Activated naive CD4-positive, alpha-beta T cell treated with anti-CD3 and anti-CD28 coated beads, Interleukin-2, amount 50 U/mL, for 24 hours (primary cell): ENCODE measurements at regions not wholly inside any gene's neighbourhood (a gene's known extent, or its start where the extent isn't known, plus 50 kb on each side); places are given as distances from the start of the nearest gene placed in this dataset.
"Not testable (repeated sequence)": the region's sequence is repeated elsewhere in the genome, so short reads cannot be mapped to it uniquely, and the experiment has no call there.

Source experiments
- H3K27ac Mint-ChIP-seq: one replicate; pipeline ENCODE4 v1.8.0; 2021; ENCODE audit warnings: mild to moderate bottlenecking, mixed read lengths
- H3K27me3 Mint-ChIP-seq: one replicate; pipeline ENCODE4 v1.8.0; 2021; ENCODE audit warnings: mixed read lengths
- H3K36me3 Mint-ChIP-seq: one replicate; pipeline ENCODE4 v1.8.0; 2021; ENCODE audit warnings: mixed read lengths
- H3K4me1 Mint-ChIP-seq: one replicate; pipeline ENCODE4 v1.8.0; 2021; ENCODE audit warnings: mixed read lengths
- H3K4me3 Mint-ChIP-seq: one replicate; pipeline ENCODE4 v1.8.0; 2021; ENCODE audit warnings: mild to moderate bottlenecking, mixed read lengths
- H3K9me3 Mint-ChIP-seq: one replicate; pipeline ENCODE4 v1.8.0; 2021; ENCODE audit warnings: mixed read lengths

DNA sequence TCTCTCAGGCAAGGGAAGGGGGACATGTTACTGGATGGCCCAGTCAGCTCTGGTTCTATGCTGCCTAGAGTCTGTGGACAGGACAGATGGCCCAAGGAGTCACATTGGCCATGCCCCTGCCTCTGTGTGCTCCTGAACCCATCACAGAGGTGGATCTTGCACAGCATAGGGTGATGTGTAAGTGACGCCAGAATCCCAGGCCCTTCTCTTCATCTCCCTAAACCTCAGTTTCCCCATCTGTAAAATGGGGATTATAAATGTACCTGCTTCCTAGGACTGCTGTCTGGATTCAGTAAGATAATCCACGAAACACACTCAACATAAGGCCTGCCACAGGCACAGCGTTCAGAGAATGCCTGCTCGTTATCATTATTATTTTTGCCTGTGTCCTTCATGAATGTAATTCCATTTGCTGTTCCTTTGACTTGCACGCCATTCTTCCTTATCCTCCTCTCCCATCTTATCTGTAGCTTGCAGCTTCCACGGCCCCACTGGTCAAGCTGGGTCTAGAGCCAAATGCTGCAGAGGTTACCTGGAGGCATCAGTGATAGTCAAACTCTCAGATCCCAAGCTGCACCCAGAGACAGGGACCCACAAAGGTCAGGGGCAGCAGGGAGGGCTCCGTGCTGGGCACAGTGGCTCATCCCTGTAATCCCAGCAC, 207.0 kb downstream of the MN1 start:
- no peak overlapping the region for H3K4me3 Mint-ChIP-seq
- H3K4me1 Mint-ChIP-seq = no peaks in the 10 kb centered on the region
- H3K9me3 Mint-ChIP-seq = no peaks in the 10 kb centered on the region
- H3K27me3 Mint-ChIP-seq = no peaks in the 10 kb centered on the region
- no peaks in the 10 kb centered on the region for H3K36me3 Mint-ChIP-seq
- no peak overlapping the region for H3K27ac Mint-ChIP-seq

DNA sequence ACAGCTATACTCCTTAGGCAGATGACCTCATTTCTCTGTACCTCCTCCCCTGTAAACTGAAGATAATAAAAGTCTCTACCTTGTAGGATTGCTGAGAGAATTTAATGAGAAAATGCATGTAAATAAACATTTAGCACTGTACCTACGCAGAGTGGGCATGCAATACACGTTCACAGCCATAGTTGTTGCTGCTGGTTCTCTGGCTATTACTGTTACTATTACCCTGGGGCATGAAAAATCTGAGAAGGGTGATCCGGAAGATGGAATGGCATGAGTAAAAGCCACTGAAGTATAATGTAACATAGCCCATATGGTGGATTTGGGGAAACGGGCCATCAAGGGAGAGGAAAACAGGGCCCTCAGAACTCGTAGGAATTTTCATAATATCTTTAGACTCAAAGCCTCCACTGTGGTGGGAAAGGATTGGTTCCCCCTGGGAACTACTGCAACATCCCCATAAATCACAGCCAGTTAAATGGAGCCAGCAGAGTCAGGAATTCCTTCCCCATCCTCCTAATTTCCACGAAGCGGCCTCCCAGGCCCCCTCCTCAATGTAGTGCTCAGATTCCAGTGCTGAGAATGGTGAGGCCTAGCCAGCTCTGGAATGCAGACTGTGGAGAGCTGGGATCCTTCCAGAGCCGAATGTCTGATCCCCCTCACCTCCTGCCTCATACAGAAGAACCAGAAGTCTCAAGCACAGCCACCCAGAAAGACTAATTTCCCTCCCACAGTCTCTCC, 205.3 kb downstream of the MN1 start:
- H3K36me3 Mint-ChIP-seq = no peaks in the 10 kb centered on the region
- no peak overlapping the region for H3K27ac Mint-ChIP-seq
- H3K4me3 Mint-ChIP-seq = no peak overlapping the region
- H3K4me1 Mint-ChIP-seq = no peaks in the 10 kb centered on the region
- no peaks in the 10 kb centered on the region for H3K27me3 Mint-ChIP-seq
- H3K9me3 Mint-ChIP-seq = no peaks in the 10 kb centered on the region

DNA sequence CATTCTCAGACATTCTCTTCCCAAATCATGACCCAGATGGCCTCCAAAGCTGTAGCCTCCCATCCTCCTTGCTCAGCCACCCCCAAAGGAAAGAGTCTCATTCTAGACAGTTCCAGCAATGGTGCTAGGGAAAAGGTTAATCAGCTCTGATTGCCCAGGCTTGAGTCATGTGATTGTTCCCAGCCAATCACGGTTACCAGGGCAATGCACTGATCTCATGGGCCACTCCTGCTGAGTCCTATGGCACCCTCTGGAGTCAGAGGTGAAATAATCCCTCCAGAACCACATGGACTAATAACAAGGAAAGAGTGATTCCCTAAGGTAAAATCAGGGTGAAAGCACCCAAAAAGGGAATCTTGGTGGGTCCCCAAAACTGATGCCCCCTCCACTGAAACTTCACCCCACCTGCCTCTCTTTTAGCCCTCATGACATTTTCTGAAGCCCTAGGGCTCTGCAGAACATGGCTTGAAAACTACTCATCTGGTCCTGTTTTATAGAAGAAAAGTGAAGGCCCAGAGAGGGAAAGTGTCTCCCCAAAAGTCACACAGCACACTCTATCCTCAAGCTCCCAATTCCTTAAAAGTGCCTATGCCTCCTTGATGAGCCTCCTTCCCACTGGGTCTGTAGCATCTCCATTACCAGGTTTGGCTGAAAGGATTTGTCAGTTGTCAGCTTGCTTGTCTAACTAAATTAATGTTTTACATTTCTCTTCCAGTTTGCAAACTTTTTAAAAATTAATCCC, 203.7 kb downstream of the MN1 start:
- Mint-ChIP-seq H3K9me3 (no peaks in the 10 kb centered on the region), H3K4me3 (no peak overlapping the region), H3K27ac (no peak overlapping the region), H3K27me3 (no peaks in the 10 kb centered on the region), H3K36me3 (no peaks in the 10 kb centered on the region), H3K4me1 (no peaks in the 10 kb centered on the region)

DNA sequence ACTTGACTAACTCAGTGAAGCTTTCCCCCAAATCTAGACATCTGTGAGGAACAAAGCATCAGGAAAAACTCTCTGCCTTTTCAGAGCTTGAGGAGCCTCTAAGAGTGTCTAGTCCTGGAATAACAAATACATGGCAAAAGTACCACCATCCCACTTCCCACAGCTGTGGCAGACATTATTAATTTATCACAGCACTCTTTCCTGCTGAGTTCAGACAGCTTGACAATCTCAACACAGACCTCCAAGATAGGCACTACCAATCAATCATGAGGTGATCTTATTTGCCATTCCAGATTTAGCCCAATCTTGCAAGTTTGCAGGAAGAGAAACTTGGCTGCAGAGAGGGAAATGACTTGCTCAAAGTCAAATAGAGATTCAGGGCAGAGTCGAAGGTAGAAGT, 202.8 kb downstream of the MN1 start:
- no peaks in the 10 kb centered on the region for H3K4me1 Mint-ChIP-seq
- H3K9me3 Mint-ChIP-seq = no peaks in the 10 kb centered on the region
- no peak overlapping the region for H3K27ac Mint-ChIP-seq
- H3K27me3 Mint-ChIP-seq = no peaks in the 10 kb centered on the region
- no peak overlapping the region for H3K4me3 Mint-ChIP-seq
- no peaks in the 10 kb centered on the region for H3K36me3 Mint-ChIP-seq

DNA sequence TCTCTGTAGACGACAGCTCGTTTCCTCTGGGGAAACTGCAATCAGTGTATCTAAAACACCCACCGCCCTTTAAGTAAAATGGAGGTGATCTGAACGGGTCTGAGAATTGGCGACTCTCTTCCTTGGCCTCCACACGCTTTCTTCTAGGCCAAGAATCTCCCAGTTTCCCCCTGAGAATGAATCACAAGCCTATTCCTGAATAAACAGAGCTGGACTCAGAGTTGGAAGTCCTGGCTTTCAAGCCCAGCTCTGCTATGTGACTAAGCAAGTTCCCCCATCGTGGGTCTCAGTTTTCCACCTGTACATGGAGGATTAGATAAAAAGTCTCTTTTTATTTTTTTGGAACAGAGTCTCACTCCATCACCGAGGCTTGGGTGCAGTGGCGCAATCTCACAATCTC, 200.4 kb downstream of the MN1 start:
- H3K4me3 Mint-ChIP-seq = no peak overlapping the region
- no peak overlapping the region for H3K27ac Mint-ChIP-seq
- H3K27me3 Mint-ChIP-seq = peaks cover 1% of the 10 kb centered on the region
- H3K4me1 Mint-ChIP-seq = no peaks in the 10 kb centered on the region
- H3K36me3 Mint-ChIP-seq = no peaks in the 10 kb centered on the region
- H3K9me3 Mint-ChIP-seq = no peaks in the 10 kb centered on the region

DNA sequence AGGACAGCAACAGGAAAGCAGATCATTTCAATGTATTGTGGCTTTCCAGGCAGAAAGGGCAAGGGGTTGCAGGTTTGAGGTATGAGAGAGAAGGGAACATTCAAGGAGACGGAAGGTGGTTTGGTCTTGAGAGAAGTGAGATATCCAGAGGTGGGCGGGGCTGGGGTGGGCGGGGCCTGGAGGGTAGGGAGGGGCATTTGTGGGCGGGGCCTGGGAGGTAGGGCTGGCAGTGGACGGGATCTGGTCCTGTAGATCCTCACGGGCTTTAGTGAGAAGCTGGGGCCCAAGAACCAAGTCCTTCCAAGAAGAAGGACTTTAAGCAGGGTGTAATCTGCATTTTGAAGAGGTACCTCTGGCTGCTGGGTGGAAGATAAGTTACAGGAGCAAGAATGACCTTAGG, 199.2 kb downstream of the MN1 start:
- Mint-ChIP-seq H3K27ac (no peak overlapping the region), H3K4me3 (no peak overlapping the region), H3K4me1 (no peaks in the 10 kb centered on the region), H3K9me3 (no peaks in the 10 kb centered on the region), H3K36me3 (no peaks in the 10 kb centered on the region), H3K27me3 (peaks cover 1% of the 10 kb centered on the region)

DNA sequence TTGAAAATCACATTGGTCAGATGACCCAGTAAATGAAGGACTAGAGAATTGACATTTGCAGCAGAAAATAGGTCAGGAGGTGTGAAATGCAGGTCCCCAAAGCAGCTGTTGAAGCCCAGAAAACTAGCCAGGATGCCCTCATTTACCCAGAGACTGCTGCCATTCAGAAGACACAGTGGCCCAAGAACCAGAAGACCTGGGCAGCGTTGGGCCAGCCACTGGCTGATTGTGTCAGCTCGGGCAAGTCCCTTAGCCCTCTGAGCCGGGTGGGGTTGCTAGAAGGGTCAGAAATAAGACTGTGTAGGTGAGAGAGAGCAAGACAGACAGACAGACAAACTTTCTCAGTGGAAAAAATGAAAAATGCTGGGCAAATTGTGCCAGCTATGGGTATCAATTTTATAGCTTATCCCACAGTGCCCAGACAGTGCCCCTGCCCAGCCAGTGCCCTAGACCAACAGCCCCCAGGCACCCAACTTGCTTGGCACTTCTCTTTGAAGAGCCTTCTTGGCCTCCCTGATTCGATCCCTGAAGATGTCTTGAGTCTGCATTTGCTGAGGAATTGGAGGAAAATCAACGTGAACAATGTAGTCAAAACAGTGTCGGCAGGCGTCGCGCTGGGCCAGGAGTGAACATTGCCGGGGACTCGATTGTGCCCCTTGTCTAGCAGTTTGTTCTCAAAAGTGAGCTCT, 198.3 kb downstream of the MN1 start:
- H3K27me3 Mint-ChIP-seq = peaks cover 1% of the 10 kb centered on the region
- H3K36me3 Mint-ChIP-seq = no peaks in the 10 kb centered on the region
- H3K9me3 Mint-ChIP-seq = no peaks in the 10 kb centered on the region
- H3K4me1 Mint-ChIP-seq = no peaks in the 10 kb centered on the region
- H3K27ac Mint-ChIP-seq = no peak overlapping the region
- no peak overlapping the region for H3K4me3 Mint-ChIP-seq

DNA sequence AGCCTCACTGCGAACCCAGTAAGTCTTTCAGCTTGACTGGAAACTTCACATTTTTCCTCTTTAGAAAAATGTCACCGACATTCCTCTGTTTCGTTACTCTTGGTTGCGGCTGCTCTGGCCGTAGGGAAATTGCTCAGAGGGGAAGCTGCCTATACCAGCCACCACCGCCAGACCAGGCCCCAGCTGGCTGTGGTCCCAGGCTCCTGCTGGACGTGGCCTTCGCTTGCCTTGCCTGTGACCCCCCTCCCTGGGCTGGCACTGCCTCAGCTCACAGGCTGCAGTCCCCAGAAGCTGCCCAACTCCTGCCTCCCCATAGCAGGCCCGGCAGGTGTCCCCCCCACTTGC, 197.8 kb downstream of the MN1 start:
- no peaks in the 10 kb centered on the region for H3K36me3 Mint-ChIP-seq
- H3K27ac Mint-ChIP-seq = no peak overlapping the region
- H3K4me1 Mint-ChIP-seq = no peaks in the 10 kb centered on the region
- no peak overlapping the region for H3K4me3 Mint-ChIP-seq
- H3K27me3 Mint-ChIP-seq = peaks cover 1% of the 10 kb centered on the region
- no peaks in the 10 kb centered on the region for H3K9me3 Mint-ChIP-seq

DNA sequence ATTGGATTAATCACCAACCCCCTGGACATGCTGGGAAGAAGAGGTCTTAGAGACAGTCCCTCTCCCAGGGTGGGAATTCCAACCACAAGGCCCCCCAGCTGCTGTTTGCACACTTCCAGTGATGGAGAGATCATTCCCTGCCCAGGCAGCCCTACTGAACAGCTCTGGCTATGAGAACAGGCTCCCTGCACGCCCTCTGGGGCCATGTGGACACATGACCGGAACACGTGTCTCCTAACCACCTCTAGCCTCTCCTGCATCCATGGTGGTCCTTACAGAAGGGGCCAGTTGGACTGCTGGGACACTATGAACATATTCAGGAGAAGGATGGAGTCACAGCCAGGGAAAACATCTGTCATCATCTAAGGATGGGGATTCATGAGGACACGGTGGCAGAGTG, 196.2 kb downstream of the MN1 start:
- Mint-ChIP-seq H3K36me3 (no peaks in the 10 kb centered on the region), H3K27me3 (peaks cover 1% of the 10 kb centered on the region), H3K4me1 (no peaks in the 10 kb centered on the region), H3K9me3 (no peaks in the 10 kb centered on the region), H3K27ac (no peak overlapping the region), H3K4me3 (no peak overlapping the region)

DNA sequence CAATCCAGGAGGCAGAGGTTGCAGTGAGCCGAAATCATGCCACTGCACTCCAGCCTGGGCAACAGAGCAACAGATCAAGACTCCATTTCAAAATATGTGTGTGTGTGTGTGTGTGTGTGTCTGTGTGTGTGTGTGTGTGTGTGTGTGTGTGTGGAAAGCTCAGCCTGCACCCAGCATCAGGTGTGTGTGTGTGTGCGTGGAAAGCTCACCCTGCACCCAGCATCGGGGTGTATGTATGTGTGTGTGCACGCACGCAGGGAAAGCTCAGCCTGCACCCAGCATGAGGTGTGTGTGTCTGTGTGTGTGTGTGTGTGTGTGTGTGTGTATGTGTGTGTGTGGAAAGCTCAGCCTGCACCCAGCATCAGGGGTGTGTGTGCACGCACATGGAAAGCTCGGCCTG, 193.8 kb downstream of the MN1 start:
- not testable (repeated sequence) for H3K27ac Mint-ChIP-seq, H3K36me3 Mint-ChIP-seq, H3K4me3 Mint-ChIP-seq, H3K4me1 Mint-ChIP-seq, H3K9me3 Mint-ChIP-seq, H3K27me3 Mint-ChIP-seq

DNA sequence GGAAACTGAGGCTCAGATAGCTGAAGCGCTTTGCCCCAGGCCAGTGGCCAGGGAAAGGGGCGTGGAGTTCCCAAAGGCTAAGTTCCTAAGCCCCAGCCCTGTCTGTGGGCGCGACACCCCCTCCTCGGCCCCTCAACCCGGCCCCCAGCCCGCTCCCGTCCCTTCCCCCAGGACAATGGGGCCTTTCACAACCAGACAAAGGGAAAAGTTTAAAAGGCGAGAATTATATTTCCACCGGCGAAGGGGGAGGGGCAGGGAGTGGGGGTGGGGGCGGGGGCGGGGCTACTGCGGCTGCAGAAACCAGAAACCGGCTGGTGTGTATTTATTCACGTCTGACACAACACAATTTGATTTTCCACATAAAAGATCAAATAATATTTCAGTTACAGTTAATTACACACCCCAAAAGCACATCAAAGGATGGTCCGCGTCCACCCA, 192.1 kb downstream of the MN1 start:
- H3K9me3 Mint-ChIP-seq = no peaks in the 10 kb centered on the region
- no peak overlapping the region for H3K4me3 Mint-ChIP-seq
- H3K27me3 Mint-ChIP-seq = peaks cover 14% of the 10 kb centered on the region
- H3K4me1 Mint-ChIP-seq = no peaks in the 10 kb centered on the region
- no peak overlapping the region for H3K27ac Mint-ChIP-seq
- H3K36me3 Mint-ChIP-seq = peaks cover 2% of the 10 kb centered on the region

DNA sequence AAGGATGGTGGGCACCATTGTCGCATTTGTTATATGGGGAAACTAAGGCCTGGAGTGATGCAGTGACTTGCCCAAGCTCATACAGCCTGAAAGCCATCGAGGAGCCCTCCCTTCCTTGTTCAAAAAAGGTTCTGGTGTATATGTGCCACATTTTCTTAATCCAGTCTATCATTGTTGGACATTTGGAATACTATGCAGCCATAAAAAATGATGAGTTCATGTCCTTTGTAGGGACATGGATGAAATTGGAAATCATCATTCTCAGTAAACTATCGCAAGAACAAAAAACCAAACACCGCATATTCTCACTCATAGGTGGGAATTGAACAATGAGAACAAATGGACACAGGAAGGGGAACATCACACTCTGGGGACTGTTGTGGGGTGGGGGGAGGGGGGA, 191.4 kb downstream of the MN1 start:
- not testable (repeated sequence) for H3K4me1 Mint-ChIP-seq, H3K36me3 Mint-ChIP-seq, H3K4me3 Mint-ChIP-seq, H3K27ac Mint-ChIP-seq, H3K9me3 Mint-ChIP-seq
- peaks cover 19% of the 10 kb centered on the region for H3K27me3 Mint-ChIP-seq

DNA sequence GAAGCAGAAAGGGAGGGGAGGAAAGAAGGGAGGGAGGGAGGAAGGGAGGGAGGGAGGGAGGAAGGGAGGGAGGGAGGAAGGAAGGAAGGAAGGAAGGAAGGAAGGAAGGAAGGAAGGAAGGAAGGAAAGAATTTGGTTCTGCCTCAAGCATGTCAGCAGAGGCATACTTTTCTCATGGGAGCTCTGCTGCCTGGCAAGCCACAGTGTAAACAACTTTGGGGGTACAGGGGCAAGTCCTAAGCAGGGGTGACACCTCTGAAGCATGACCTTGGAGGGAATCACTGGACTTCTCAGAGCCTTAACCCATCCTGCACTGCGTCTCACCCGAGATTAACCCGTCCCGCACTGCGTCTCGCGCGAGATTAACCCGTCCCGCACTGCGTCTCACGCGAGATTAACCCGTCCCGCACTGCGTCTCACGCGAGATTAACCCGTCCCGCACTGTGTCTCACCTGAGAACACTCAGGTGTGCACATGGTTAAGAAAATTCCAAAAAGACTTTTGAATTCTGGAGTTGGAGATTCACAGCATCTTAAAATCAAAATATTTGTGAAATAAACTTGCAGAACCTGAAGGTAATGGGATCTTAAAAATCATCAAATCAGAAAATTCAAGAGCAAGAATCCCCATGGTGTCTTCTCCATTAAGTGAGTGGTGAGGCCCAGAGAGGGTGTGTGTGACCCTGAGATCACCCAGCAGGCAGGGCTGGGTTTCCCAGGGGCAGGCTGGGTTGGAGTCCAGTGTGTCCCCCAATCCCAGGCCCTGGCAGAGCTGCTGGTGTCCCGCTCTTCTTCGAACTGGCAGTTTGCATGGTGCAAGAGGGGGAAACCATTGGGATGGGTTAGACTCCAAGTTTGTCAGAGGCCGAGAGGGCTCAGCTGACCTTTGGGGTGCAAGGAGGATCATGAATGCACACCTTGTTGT, 190.4 kb downstream of the MN1 start:
- no peaks in the 10 kb centered on the region for H3K9me3 Mint-ChIP-seq
- peaks cover 19% of the 10 kb centered on the region for H3K27me3 Mint-ChIP-seq
- no peak overlapping the region for H3K27ac Mint-ChIP-seq
- H3K4me3 Mint-ChIP-seq = no peak overlapping the region
- peaks cover 2% of the 10 kb centered on the region for H3K36me3 Mint-ChIP-seq
- H3K4me1 Mint-ChIP-seq = no peaks in the 10 kb centered on the region

DNA sequence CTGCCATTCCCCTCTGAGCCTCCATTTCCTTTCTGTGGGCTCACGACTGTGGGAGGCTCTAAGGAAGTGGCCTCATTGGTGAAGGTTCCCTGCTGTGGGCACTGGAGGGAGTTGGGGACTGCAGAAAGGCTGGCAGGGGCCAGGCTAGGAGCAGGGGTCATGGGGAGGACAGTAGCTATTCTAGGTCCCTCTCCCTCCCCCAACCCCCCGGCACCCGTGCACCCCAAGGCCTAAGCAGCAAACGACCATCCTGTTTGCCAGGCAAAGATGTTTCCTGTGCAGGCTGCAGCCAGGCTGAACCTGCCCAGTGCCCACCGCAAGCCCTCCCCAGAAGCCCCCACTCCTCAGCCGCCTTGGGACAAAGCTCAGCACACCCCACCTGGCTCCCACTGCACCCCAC, 189.4 kb downstream of the MN1 start:
- H3K9me3 Mint-ChIP-seq = no peaks in the 10 kb centered on the region
- H3K4me3 Mint-ChIP-seq = no peak overlapping the region
- H3K4me1 Mint-ChIP-seq = no peaks in the 10 kb centered on the region
- H3K27me3 Mint-ChIP-seq = peaks cover 18% of the 10 kb centered on the region
- H3K27ac Mint-ChIP-seq = no peak overlapping the region
- H3K36me3 Mint-ChIP-seq = peaks cover 2% of the 10 kb centered on the region
